Neural crest cell (in vitro differentiated cells): ENCODE measurements at regions not wholly inside any gene's neighbourhood (a gene's known extent, or its start where the extent isn't known, plus 50 kb on each side); places are given as distances from the start of the nearest gene placed in this dataset.
A peak's percentile ranks its signal among the peaks of the same experiment; 100 is the strongest.

Source experiments
- DNase-seq: peaks from one replicate; pipeline ENCODE4 v3.0.0; 2021; ENCODE audit warnings: low read depth, mixed read lengths, low spot score
- H3K27ac Mint-ChIP-seq: one replicate; pipeline ENCODE4 v1.8.0; 2021; ENCODE audit warnings: mild to moderate bottlenecking, mixed read lengths; ENCODE audit not compliant: unreplicated experiment
- H3K27me3 Mint-ChIP-seq: 2 replicates; pipeline ENCODE4 v1.8.0; 2021; ENCODE audit warnings: low read depth, mild to moderate bottlenecking, mixed read lengths
- H3K36me3 Mint-ChIP-seq: 2 replicates; pipeline ENCODE4 v1.8.0; 2021; ENCODE audit warnings: low read depth, mild to moderate bottlenecking, mixed read lengths
- H3K4me1 Mint-ChIP-seq: 2 replicates; pipeline ENCODE4 v1.8.0; 2021; ENCODE audit warnings: mixed read lengths
- H3K4me3 Mint-ChIP-seq: one replicate; pipeline ENCODE4 v1.8.0; 2021; ENCODE audit warnings: mild to moderate bottlenecking, mixed read lengths
- H3K9me3 Mint-ChIP-seq: 2 replicates; pipeline ENCODE4 v1.8.0; 2021; ENCODE audit warnings: mixed read lengths
- TF ChIP-seq, protein P1 (sequence below): fragments of 200-600 bp; sonication (generic); conservative IDR thresholded peaks from 2 replicates; pipeline ENCODE4 v1.5.0; 2021; ENCODE audit warnings: antibody characterized with exemption, mild to moderate bottlenecking

DNA sequence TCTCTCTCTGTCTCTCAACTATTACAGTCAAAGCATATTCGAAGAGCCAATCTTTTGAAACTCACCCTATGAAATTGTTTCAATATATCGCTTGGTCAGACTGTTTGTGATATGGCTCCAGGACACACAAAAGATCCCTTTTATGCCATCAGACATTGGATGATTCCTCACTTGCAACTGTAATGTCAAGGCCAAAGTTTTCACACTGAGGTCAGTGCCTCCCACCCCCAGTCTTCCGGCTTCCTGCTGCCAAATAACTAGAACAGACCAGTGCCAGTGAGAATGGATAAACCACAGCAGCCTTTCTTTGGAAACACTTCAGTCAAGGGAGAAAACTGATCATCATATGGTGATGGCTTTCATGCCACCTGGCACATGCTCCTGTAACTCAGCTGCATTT lies 321.9 kb upstream of the ZFHX3 start:
- H3K9me3 Mint-ChIP-seq, result no peaks in the 10 kb centered on the region
- H3K4me1 Mint-ChIP-seq, result peaks cover 16% of the 10 kb centered on the region
- peak overlapping the region; percentile 12 for H3K4me3 Mint-ChIP-seq
- TF ChIP-seq, protein P1, sequence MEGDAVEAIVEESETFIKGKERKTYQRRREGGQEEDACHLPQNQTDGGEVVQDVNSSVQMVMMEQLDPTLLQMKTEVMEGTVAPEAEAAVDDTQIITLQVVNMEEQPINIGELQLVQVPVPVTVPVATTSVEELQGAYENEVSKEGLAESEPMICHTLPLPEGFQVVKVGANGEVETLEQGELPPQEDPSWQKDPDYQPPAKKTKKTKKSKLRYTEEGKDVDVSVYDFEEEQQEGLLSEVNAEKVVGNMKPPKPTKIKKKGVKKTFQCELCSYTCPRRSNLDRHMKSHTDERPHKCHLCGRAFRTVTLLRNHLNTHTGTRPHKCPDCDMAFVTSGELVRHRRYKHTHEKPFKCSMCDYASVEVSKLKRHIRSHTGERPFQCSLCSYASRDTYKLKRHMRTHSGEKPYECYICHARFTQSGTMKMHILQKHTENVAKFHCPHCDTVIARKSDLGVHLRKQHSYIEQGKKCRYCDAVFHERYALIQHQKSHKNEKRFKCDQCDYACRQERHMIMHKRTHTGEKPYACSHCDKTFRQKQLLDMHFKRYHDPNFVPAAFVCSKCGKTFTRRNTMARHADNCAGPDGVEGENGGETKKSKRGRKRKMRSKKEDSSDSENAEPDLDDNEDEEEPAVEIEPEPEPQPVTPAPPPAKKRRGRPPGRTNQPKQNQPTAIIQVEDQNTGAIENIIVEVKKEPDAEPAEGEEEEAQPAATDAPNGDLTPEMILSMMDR, result no peak
- H3K27me3 Mint-ChIP-seq, result no peaks in the 10 kb centered on the region
- H3K27ac Mint-ChIP-seq, result peak overlapping the region; percentile 1
- no peak for DNase-seq
- no peaks in the 10 kb centered on the region for H3K36me3 Mint-ChIP-seq

DNA sequence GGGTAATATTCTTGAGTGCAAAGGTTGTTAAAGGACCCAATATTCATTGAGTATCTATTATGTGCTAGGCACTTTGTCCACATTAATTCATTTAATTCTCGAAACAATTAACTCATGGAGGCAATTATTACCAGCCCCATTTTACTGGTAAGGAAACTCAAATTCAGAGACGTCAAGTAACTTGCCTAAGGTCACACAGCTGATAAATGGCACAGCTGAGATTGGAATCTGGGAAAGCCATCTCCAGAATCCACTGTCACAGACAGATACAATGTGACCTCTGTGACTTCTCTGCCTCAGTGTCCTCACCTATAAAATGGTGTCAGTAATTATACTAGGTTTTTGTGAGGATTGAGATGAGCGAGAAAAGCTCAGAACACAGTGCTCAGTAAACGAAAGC lies 320.8 kb upstream of the ZFHX3 start:
- H3K27ac Mint-ChIP-seq, result no peak overlapping the region
- no peaks in the 10 kb centered on the region for H3K9me3 Mint-ChIP-seq
- no peaks in the 10 kb centered on the region for H3K27me3 Mint-ChIP-seq
- H3K36me3 Mint-ChIP-seq, result no peaks in the 10 kb centered on the region
- H3K4me3 Mint-ChIP-seq, result no peak overlapping the region
- H3K4me1 Mint-ChIP-seq, result peaks cover 16% of the 10 kb centered on the region
- TF ChIP-seq, protein P1, result no peak
- no peak for DNase-seq

DNA sequence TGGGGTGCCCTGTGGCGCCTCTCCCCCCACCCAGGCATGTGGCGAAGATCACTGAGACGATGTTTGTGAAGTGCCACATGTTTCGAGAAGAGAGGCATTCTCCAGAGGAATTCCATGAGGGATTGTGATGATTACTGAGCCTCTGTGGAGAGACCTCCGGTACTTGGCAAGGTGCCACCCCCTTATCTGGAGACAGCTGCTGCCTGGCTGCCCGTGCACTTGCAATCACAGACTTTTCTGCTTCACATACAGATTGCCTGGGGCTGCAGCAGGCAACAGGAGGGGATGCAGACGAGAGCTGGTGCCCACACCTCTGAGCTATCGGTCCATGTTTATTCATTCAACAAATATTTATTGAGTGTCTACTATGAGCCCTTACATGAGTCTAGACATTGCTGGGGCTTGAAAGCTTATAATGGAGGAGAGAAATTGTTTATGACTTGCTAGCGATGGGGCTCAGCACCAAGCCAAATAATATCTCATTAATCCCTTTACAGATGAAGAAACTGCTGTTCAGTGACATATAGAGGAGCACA lies 317.2 kb upstream of the ZFHX3 start:
- peaks cover 8% of the 10 kb centered on the region for H3K4me1 Mint-ChIP-seq
- DNase-seq, result no peak
- H3K27ac Mint-ChIP-seq, result no peak overlapping the region
- TF ChIP-seq, protein P1, result no peak
- H3K9me3 Mint-ChIP-seq, result no peaks in the 10 kb centered on the region
- no peaks in the 10 kb centered on the region for H3K36me3 Mint-ChIP-seq
- H3K27me3 Mint-ChIP-seq, result no peaks in the 10 kb centered on the region
- no peak overlapping the region for H3K4me3 Mint-ChIP-seq

DNA sequence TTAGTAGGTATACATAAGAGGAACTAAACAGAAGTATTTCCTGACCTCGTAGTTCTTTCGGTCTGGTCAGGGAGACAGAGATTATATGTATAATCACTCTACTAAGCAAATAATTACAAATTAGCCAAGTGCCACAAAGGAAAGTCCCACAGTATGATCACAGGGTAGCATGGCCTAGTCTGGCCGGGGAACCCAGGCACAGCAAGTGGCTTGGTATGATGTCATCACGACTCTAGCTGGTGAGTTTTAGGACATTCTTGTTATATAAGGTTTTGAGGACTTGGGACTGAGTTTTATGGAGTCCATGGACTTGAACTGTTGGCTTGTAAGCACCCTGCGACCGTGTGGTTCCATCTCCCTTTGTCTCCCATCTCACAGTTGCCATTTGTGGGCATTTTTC lies 316.5 kb upstream of the ZFHX3 start:
- TF ChIP-seq, protein P1, result no peak
- H3K9me3 Mint-ChIP-seq, result no peaks in the 10 kb centered on the region
- no peaks in the 10 kb centered on the region for H3K27me3 Mint-ChIP-seq
- peaks cover 1% of the 10 kb centered on the region for H3K4me1 Mint-ChIP-seq
- H3K36me3 Mint-ChIP-seq, result no peaks in the 10 kb centered on the region
- DNase-seq, result no peak
- H3K27ac Mint-ChIP-seq, result no peak overlapping the region
- H3K4me3 Mint-ChIP-seq, result no peak overlapping the region

DNA sequence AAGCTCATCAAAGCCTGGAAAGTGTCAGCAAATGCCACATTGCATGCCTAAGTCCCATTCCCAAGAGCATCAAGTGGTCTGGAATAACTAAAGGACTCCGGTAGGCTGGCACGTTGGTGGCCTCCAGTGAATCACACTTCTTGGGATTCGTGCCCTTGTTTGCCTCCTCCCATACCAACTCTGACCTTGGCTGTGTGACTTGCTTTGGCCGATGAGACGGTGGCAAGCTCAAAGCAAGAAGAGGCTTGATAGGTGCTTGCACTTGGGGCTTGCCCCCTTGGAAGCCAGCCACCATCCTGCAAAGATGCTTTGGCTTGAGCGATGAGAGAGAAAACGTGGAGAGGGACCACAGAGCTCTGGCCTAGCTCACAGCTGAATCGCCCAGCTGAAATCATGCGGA lies 313.1 kb upstream of the ZFHX3 start:
- no peak for DNase-seq
- Mint-ChIP-seq H3K36me3 (no peaks in the 10 kb centered on the region), H3K27me3 (no peaks in the 10 kb centered on the region), H3K4me3 (no peak overlapping the region), H3K4me1 (peaks cover under 1% of the 10 kb centered on the region), H3K9me3 (no peaks in the 10 kb centered on the region), H3K27ac (no peak overlapping the region)
- TF ChIP-seq, protein P1, result no peak
